ENCODE measurements at regions not wholly inside any gene's neighbourhood (a gene's known extent, or its start where the extent isn't known, plus 50 kb on each side); places are given as distances from the start of the nearest gene placed in this dataset.
"Not testable (repeated sequence)": the region's sequence is repeated elsewhere in the genome, so short reads cannot be mapped to it uniquely, and the experiment has no call there.

- CTCF ChIA-PET, result no interaction called here
- TF ChIP-seq SP3 (tag by site-specific recombination; IDR thresholded peaks at IDR 0.05), result no peak
- TF ChIP-seq ZNF248 (tag by site-specific recombination; IDR thresholded peaks at IDR 0.05), result no peak
- no peak for TF ChIP-seq KLF7 (tag by site-specific recombination; IDR thresholded peaks at IDR 0.05; ENCODE audit: borderline replicate concordance)
- no peak for TF ChIP-seq ZBTB6 (tag by site-specific recombination; IDR thresholded peaks at IDR 0.05)
- TF ChIP-seq ZNF280C (tag by site-specific recombination; IDR thresholded peaks at IDR 0.05), result no peak
- no peak for TF ChIP-seq ZBTB11 (tag by site-specific recombination; conservative IDR thresholded peaks at IDR 0.05; ENCODE audit: low read depth)
- no peak for TF ChIP-seq ZNF112 (tag by site-specific recombination; IDR thresholded peaks at IDR 0.05)
- TF ChIP-seq BCL6B (tag by site-specific recombination; IDR thresholded peaks at IDR 0.05), result no peak
- no peak for TF ChIP-seq ZNF121 (tag by site-specific recombination; IDR thresholded peaks at IDR 0.05)
- TF ChIP-seq ZNF518A (tag by site-specific recombination; conservative IDR thresholded peaks at IDR 0.05; ENCODE audit: low read depth), result no peak
- no peak for TF ChIP-seq EGR2 (tag by site-specific recombination; IDR thresholded peaks at IDR 0.05; ENCODE audit: low read depth)
- no peak for TF ChIP-seq ZNF558 (tag by site-specific recombination; IDR thresholded peaks at IDR 0.05)
- no peak for TF ChIP-seq ZNF830 (tag by site-specific recombination; IDR thresholded peaks at IDR 0.05; ENCODE audit: low read depth)
- H3K4me3 ChIP-seq (ENCODE audit: low read depth, low read length), result no peak overlapping the region
Measured at GRCh38 chr5:50535393-50535792, 94.3 kb upstream of the EMB start.

GRCh38 chr5:50537534-50537933, 96.4 kb upstream of the EMB start:
- H3K27ac ChIP-seq (ENCODE audit: extremely low read depth, low read depth, low read length); H3K4me1 ChIP-seq (ENCODE audit: control insufficient read depth, insufficient read depth, low read length); H3K36me3 ChIP-seq (ENCODE audit: control insufficient read depth in 2 of 2, insufficient read depth in 1 of 2, low read length in 2 of 2); CTCF ChIA-PET; H3K4me3 ChIP-seq (ENCODE audit: low read depth, low read length); H3K9me3 ChIP-seq (ENCODE audit: control insufficient read depth, insufficient read depth, low read depth, low read length); POLR2A ChIA-PET: not testable (repeated sequence)

More at GRCh38 chr5:50535393-50535792, 94.3 kb upstream of the EMB start:
- Histone ChIP-seq H3K27ac (ENCODE audit: extremely low read depth, low read depth, low read length) (no peak overlapping the region), H3K4me1 (ENCODE audit: control insufficient read depth, insufficient read depth, low read length) (no peaks in the 10 kb centered on the region), H3K9me3 (ENCODE audit: control insufficient read depth, insufficient read depth, low read depth, low read length) (no peaks in the 10 kb centered on the region), H3K36me3 (ENCODE audit: control insufficient read depth in 2 of 2, insufficient read depth in 1 of 2, low read length in 2 of 2) (no peaks in the 10 kb centered on the region)
- POLR2A ChIA-PET, result no interaction called here
